GM12878 (cell line): ENCODE measurements at regions not wholly inside any gene's neighbourhood (a gene's known extent, or its start where the extent isn't known, plus 50 kb on each side); places are given as distances from the start of the nearest gene placed in this dataset.

Experiments used
- ATAC-seq: fragments of 200-7000 bp; cut with Tn5 transposase; 3 replicates; pipeline ENCODE4 v1.9.1; 2020; ENCODE audit warnings: mild to moderate bottlenecking, moderate library complexity
- BruUV-seq: library from RNA; stranded (reverse); fragments of 400-500 nt; replicated peaks from 2 replicates; lab custom pipeline; 2021; lab: Mats Ljungman, UMichigan
- CTCF ChIA-PET: fragments of 300-600 bp; sonication (Branson Sonifier 250); formaldehyde crosslinking; extraction: SDS; loops from one replicate; lab custom pipeline; 2021; ENCODE audit warnings: inconsistent platforms; lab: Yijun Ruan, JAX
- POLR2A ChIA-PET: fragments of 350-600 bp; formaldehyde crosslinking; extraction: SDS; loops from one replicate; lab custom pipeline; 2021; ENCODE audit warnings: inconsistent platforms; lab: Charles Lee
- RAD21 ChIA-PET: fragments of 300-600 bp; sonication (Branson Sonifier 250); formaldehyde crosslinking; loops from one replicate; lab custom pipeline; 2023; ENCODE audit warnings: antibody characterized with exemption; ENCODE audit not compliant: unreplicated experiment; lab: Charles Lee
- SMC1A ChIA-PET: fragments of 300-600 bp; sonication (Branson Sonifier 250); formaldehyde crosslinking; loops from one replicate; lab custom pipeline; 2023; ENCODE audit not compliant: unreplicated experiment, uncharacterized antibody; lab: Charles Lee
- DNase-seq: peaks from one replicate; pipeline ENCODE4 v3.0.0-alpha.2; 2011; ENCODE audit warnings: low read depth, low spot score
- FAIRE-seq: peaks from 3 replicates; lab custom pipeline; 2011; peaks lifted over from hg19 to GRCh38; lab: Jason Lieb, UNC
- H2AFZ ChIP-seq: 2 replicates; pipeline ENCODE4 v1.6.0; 2011; ENCODE audit warnings: low read depth, low read length, control low read depth; ENCODE audit not compliant: control insufficient read depth
- H3K27ac ChIP-seq: 2 replicates; pipeline ENCODE4 v1.5.1; 2011; ENCODE audit warnings: control low read depth; ENCODE audit not compliant: control insufficient read depth, insufficient read depth
- H3K27me3 ChIP-seq, 2 experiments: replicated peaks in 1 of 2; 2 replicates each; pipeline versions ENCODE4 v1.6.0 to v1.6.1; 2011; ENCODE audit warnings: low read length in 1 of 2; ENCODE audit not compliant: control insufficient read depth in 2 of 2, insufficient read depth in 2 of 2
- H3K36me3 ChIP-seq, 2 experiments: 2 replicates each; pipeline ENCODE4 v1.5.1; 2011; ENCODE audit warnings: low read length in 1 of 2; ENCODE audit not compliant: control insufficient read depth in 2 of 2, insufficient read depth in 2 of 2
- H3K4me1 ChIP-seq: 2 replicates; pipeline ENCODE4 v1.6.1; 2011; ENCODE audit warnings: mild to moderate bottlenecking, low read length, moderate library complexity, mixed read lengths; ENCODE audit not compliant: control insufficient read depth, insufficient read depth
- H3K4me2 ChIP-seq: 2 replicates; pipeline ENCODE4 v1.6.0; 2011; ENCODE audit warnings: control low read depth; ENCODE audit not compliant: control insufficient read depth, insufficient read depth
- H3K4me3 ChIP-seq: fragments of 200-600 bp; sonication (generic); 2 replicates; pipeline ENCODE4 v1.5.1; 2016
- H3K79me2 ChIP-seq: 2 replicates; pipeline ENCODE4 v1.6.0; 2011; ENCODE audit warnings: low read length; ENCODE audit not compliant: control insufficient read depth, insufficient read depth
- H3K9ac ChIP-seq: 2 replicates; pipeline ENCODE4 v1.8.0; 2011; ENCODE audit warnings: low read length, control low read depth, mixed read lengths; ENCODE audit not compliant: control insufficient read depth, insufficient read depth
- H3K9me3 ChIP-seq: replicated peaks from 3 replicates; pipeline ENCODE4 v1.5.1; 2011; ENCODE audit warnings: mild to moderate bottlenecking, low read length; ENCODE audit not compliant: control insufficient read depth, insufficient read depth
- H4K20me1 ChIP-seq: 2 replicates; pipeline ENCODE4 v1.6.0; 2011; ENCODE audit not compliant: control insufficient read depth, insufficient read depth
- CTCF ChIP-seq, 3 experiments: IDR thresholded peaks in 2 of 3; conservative IDR thresholded peaks in 1 of 3; 2 replicates each; pipeline ENCODE4 v1.5.1; 2011; ENCODE audit warnings: low read depth in 3 of 3, low read length in 3 of 3, mild to moderate bottlenecking in 3 of 3, control low read depth in 2 of 3, moderate library complexity in 2 of 3, inconsistent platforms in 1 of 3, mixed read lengths in 1 of 3; ENCODE audit not compliant: control insufficient read depth in 2 of 3, insufficient read depth in 1 of 3; ENCODE audit errors: extremely low read depth in 1 of 3
- ESRRA ChIP-seq: IDR thresholded peaks from 2 replicates; pipeline ENCODE4 v1.6.1; 2012; ENCODE audit warnings: mild to moderate bottlenecking, low read length, improper control_type of control experiment
- RAD21 ChIP-seq: IDR thresholded peaks from 2 replicates; pipeline ENCODE4 v1.6.1; 2011; ENCODE audit warnings: mild to moderate bottlenecking, low read depth, low read length, moderate library complexity; ENCODE audit not compliant: insufficient read depth
- SMC3 ChIP-seq: IDR thresholded peaks from 2 replicates; pipeline ENCODE4 v1.6.1; 2011; ENCODE audit warnings: low read length, improper control_type of control experiment, borderline replicate concordance
- SP1 ChIP-seq: IDR thresholded peaks from one replicate; pipeline ENCODE4 v1.6.1; 2011; ENCODE audit warnings: low read depth, low read length
- ZBED1 ChIP-seq: IDR thresholded peaks from 2 replicates; pipeline ENCODE4 v1.6.1; 2016; ENCODE audit warnings: borderline replicate concordance
- WGBS: methylation state at CpG from one replicate; pipeline ENCODE4 v1.1.6; 2016; ENCODE audit warnings: low lambda C conversion rate; ENCODE audit not compliant: insufficient replicate concordance, insufficient coverage; ENCODE audit errors: missing lambda C conversion rate; 5-methylcytosine and 5-hydroxymethylcytosine counted together
- in situ Hi-C: fragments of 300-500 bp; cut with MboI; formaldehyde crosslinking; loops from 9 replicates; pipeline ENCODE4 v1.14.3; 2018; ENCODE audit warnings: mixed read lengths
- intact Hi-C: fragments of 100-400 bp; cut with micrococcal nuclease; formaldehyde crosslinking; loops from one replicate; pipeline ENCODE4 v1.14.2; 2022; ENCODE audit not compliant: unreplicated experiment
- TF ChIP-seq, protein P1 (sequence below): IDR thresholded peaks from 2 replicates; pipeline ENCODE4 v1.6.1; 2011; ENCODE audit warnings: low read depth, mild to moderate bottlenecking, low read length, moderate library complexity, borderline replicate concordance; ENCODE audit errors: extremely low read depth

GRCh38 chr3:94331831-94332230 is 269.0 kb downstream of the NSUN3 start (continued):
- TF ChIP-seq SP1 = no peak
- TF ChIP-seq ESRRA = no peak
- no peak for TF ChIP-seq RAD21

- SMC1A ChIA-PET = interaction anchor here (0.6 to 1.3 kb wide), 2 partner anchors 87 to 310 kb away, joined by 4 to 6 read pairs; no protein-coding TSS in a partner anchor
- Histone ChIP-seq H4K20me1 (no peaks in the 10 kb centered on the region), H3K4me2 (no peak overlapping the region), H3K36me3 (no peaks in the 10 kb centered on the region), H3K9ac (no peak overlapping the region), H2AFZ (no peak overlapping the region), H3K4me3 (no peak overlapping the region), H3K79me2 (no peaks in the 10 kb centered on the region), H3K4me1 (no peaks in the 10 kb centered on the region), H3K9me3 (no peaks in the 10 kb centered on the region), H3K27ac (no peak overlapping the region), H3K27me3 (no peaks in the 10 kb centered on the region)
- DNase-seq (no peak), ATAC-seq (peak; percentile 57; the same call in 2 of the 3 replicates), FAIRE-seq (no peak)
- POLR2A ChIA-PET = no interaction called here
- peak; percentile 60 for TF ChIP-seq RAD21
- no peak for TF ChIP-seq ZBED1
- TF ChIP-seq, protein P1, sequence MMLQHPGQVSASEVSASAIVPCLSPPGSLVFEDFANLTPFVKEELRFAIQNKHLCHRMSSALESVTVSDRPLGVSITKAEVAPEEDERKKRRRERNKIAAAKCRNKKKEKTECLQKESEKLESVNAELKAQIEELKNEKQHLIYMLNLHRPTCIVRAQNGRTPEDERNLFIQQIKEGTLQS = no peak
- TF ChIP-seq SMC3 = peak; percentile 47; the same call in 1 of the 2 replicates
- peak in 2 of 3 experiments; percentile 17 to 59; a peak in 3 of 6 replicates for TF ChIP-seq CTCF (IDR thresholded peaks at IDR 0.05 in 2 of 3, conservative IDR thresholded peaks at IDR 0.05 in 1 of 3; ENCODE audit: control insufficient read depth in 2 of 3, extremely low read depth in 1 of 3, insufficient read depth in 1 of 3, low read depth in 3 of 3, low read length in 3 of 3)
- CTCF ChIA-PET = no interaction called here
- in situ Hi-C loops = no loop called here
- RAD21 ChIA-PET = no interaction called here
- intact Hi-C loops = no loop called here
- WGBS = 20% methylated on average over 4 of the region's 4 CpGs
- BruUV-seq = no TSS peak
Measured at GRCh38 chr3:94336046-94336753, 273.3 kb downstream of the NSUN3 start.
